ENCODE measurements at regions not wholly inside any gene's neighbourhood (a gene's known extent, or its start where the extent isn't known, plus 50 kb on each side); places are given as distances from the start of the nearest gene placed in this dataset.

- TF ChIP-seq REST (IDR thresholded peaks at IDR 0.05; ENCODE audit: unreplicated experiment), result no peak
- TF ChIP-seq ZNF462 (CRISPR knock-in tag; IDR thresholded peaks at IDR 0.05), result no peak
- TF ChIP-seq ZNF331 (CRISPR knock-in tag; IDR thresholded peaks at IDR 0.05; ENCODE audit: low read depth), result no peak
- no peak for TF ChIP-seq STAT1 (IDR thresholded peaks at IDR 0.05; ENCODE audit: unreplicated experiment)
These were observed 221.7 kb upstream of the TBC1D5 start (continued) for GRCh38 chr3:17964108-17964507.

GRCh38 chr3:17955411-17955810 lies 213.0 kb upstream of the TBC1D5 start:
- Histone ChIP-seq H3K4me2 (no peak overlapping the region), H3K4me1 (ENCODE audit: insufficient read depth) (no peaks in the 10 kb centered on the region), H3K36me3 (ENCODE audit: insufficient read depth) (no peaks in the 10 kb centered on the region), H3F3A (replicated peaks; ENCODE audit: low read depth) (no peaks in the 10 kb centered on the region), H2AFZ (no peak overlapping the region), H3K27me3 (ENCODE audit: insufficient read depth) (no peaks in the 10 kb centered on the region), H3K9me2 (ENCODE audit: insufficient read depth) (peaks cover 7% of the 10 kb centered on the region; the same call in 1 of the 2 replicates), H3K4me3 (no peak overlapping the region), H4K20me1 (replicated peaks; ENCODE audit: insufficient read depth) (no peaks in the 10 kb centered on the region; the same call in 1 of the 2 replicates), H3K79me2 (replicated peaks; ENCODE audit: insufficient read depth) (no peaks in the 10 kb centered on the region), H3K27ac (ENCODE audit: low read depth) (no peak overlapping the region)
- TF ChIP-seq CTCF (conservative IDR thresholded peaks at IDR 0.05; ENCODE audit: low read depth in 2 of 2), result no peak
- TF ChIP-seq CREB1 (CRISPR knock-in tag; IDR thresholded peaks at IDR 0.05; ENCODE audit: low read depth), result no peak
- TF ChIP-seq REST (IDR thresholded peaks at IDR 0.05; ENCODE audit: unreplicated experiment), result no peak
- Mint-ChIP-seq H3K27ac (no peak overlapping the region), H3K9me3 (no peaks in the 10 kb centered on the region; the same call in 2 of the 3 replicates), H3K4me3 (no peak overlapping the region), H3K27me3 (ENCODE audit: insufficient read depth, low read depth, poor library complexity) (peaks cover 2% of the 10 kb centered on the region), H3K4me1 (no peaks in the 10 kb centered on the region), H3K36me3 (ENCODE audit: low read depth) (no peaks in the 10 kb centered on the region)
- DNase-seq (ENCODE audit: low spot score) (no peak), ATAC-seq (no peak)
